GM12875 (cell line): ENCODE measurements at regions not wholly inside any gene's neighbourhood (a gene's known extent, or its start where the extent isn't known, plus 50 kb on each side); places are given as distances from the start of the nearest gene placed in this dataset.

Source experiments
- H3K4me3 ChIP-seq: one replicate; pipeline ENCODE4 v1.5.1; 2011; ENCODE audit warnings: low read depth, low read length, control low read depth
- CTCF ChIP-seq: IDR thresholded peaks from 2 replicates; pipeline ENCODE4 v1.5.1; 2011; ENCODE audit warnings: low read depth, mild to moderate bottlenecking, control low read depth, inconsistent platforms, low read length, moderate library complexity, borderline replicate concordance; ENCODE audit not compliant: insufficient read depth

- H3K4me3 ChIP-seq = no peak overlapping the region
- TF ChIP-seq CTCF = no peak
These were observed 610.2 kb downstream of the UBE2NL start for GRCh38 chrX:144494074-144494473.

- no peak for TF ChIP-seq CTCF
- H3K4me3 ChIP-seq = no peak overlapping the region
These were observed 648.0 kb downstream of the UBE2NL start for GRCh38 chrX:144531877-144532276.

DNA sequence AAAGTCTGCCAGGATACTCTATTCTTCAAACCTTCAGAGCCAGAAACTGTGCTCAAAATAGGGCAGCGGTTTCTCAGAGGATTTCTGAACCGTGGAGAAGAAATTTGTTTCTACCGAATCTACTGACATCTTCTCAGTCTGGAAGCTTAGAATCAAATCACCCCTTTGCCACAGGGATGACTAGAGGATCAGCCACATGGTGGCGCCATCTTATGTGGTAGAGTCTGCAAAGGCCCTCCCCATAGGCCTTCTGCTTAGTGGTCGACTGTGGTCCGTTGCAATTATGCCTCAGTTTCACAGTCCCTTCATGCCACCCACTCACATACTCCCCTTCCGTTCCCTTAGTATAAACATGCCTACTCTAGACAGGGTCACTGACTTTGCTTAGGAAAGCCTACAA lies 680.7 kb upstream of the SPANXN1 start:
- TF ChIP-seq CTCF = no peak
- H3K4me3 ChIP-seq = no peak overlapping the region

DNA sequence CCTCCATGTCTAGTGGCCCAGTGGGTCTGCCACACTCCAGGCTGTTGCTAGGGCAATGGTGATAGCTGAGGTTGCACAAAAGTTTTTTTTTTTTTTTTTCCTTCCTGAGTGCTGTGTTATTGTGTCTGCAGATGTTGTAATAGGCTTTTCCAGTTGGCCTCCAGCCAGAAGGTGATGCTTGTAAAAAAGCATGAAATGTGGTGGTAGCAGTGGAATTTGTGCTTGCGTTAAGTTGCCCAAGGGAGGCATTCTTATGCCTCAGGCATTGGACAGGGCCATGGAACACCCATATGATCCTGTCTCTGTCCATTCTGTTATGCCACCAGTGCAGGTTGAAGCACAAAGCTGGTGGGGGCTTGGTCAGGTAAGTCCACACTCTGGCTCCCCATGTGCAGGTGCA lies 660.5 kb upstream of the SPANXN1 start:
- H3K4me3 ChIP-seq = no peak overlapping the region
- no peak for TF ChIP-seq CTCF

GRCh38 chrX:144592036-144592435 lies 655.3 kb upstream of the SPANXN1 start:
- no peak for TF ChIP-seq CTCF
- no peak overlapping the region for H3K4me3 ChIP-seq

- no peak overlapping the region for H3K4me3 ChIP-seq
- no peak for TF ChIP-seq CTCF
These were observed 646.3 kb upstream of the SPANXN1 start for GRCh38 chrX:144601010-144601409.

- H3K4me3 ChIP-seq = no peak overlapping the region
- no peak for TF ChIP-seq CTCF
These were observed 635.2 kb upstream of the SPANXN1 start for GRCh38 chrX:144612076-144612475.
